Neural cell (in vitro differentiated cells): ENCODE measurements at regions not wholly inside any gene's neighbourhood (a gene's known extent, or its start where the extent isn't known, plus 50 kb on each side); places are given as distances from the start of the nearest gene placed in this dataset.

Experiments used
- H2AFZ ChIP-seq: fragments of 200-600, 300-800 bp; sonication (generic), shearing (Covaris generic); 2 replicates; pipeline ENCODE4 v1.6.0; 2014; ENCODE audit warnings: low read depth, mild to moderate bottlenecking, antibody characterized with exemption, low read length, moderate library complexity
- H3F3A ChIP-seq: fragments of 200-600 bp; shearing (Covaris generic); 2 replicates; pipeline ENCODE4 v1.6.1; 2016; ENCODE audit warnings: mild to moderate bottlenecking, moderate library complexity, mixed read lengths, antibody characterized with exemption, low read length; ENCODE audit not compliant: insufficient read depth, poor library complexity, severe bottlenecking
- H3K27ac ChIP-seq: fragments of 200-600, 300-800 bp; sonication (generic), shearing (Covaris generic); 2 replicates; pipeline ENCODE4 v1.5.1; 2014; ENCODE audit warnings: mild to moderate bottlenecking, low read length, moderate library complexity
- H3K27me3 ChIP-seq: fragments of 300-800, 200-600 bp; sonication (generic), shearing (Covaris generic); 2 replicates; pipeline ENCODE4 v1.6.0; 2014; ENCODE audit warnings: mild to moderate bottlenecking, low read depth, low read length, moderate library complexity; ENCODE audit not compliant: insufficient read depth
- H3K36me3 ChIP-seq: fragments of 300-800, 200-600 bp; sonication (generic), shearing (Covaris generic); 2 replicates; pipeline ENCODE4 v1.5.1; 2014; ENCODE audit warnings: mild to moderate bottlenecking, antibody characterized with exemption, low read length, moderate library complexity; ENCODE audit not compliant: insufficient read depth
- H3K4me2 ChIP-seq: fragments of 300-800, 200-600 bp; sonication (generic), shearing (Covaris generic); 2 replicates; pipeline ENCODE4 v1.6.0; 2014; ENCODE audit warnings: mild to moderate bottlenecking, low read length
- H3K4me3 ChIP-seq: fragments of 300-800, 200-600 bp; sonication (generic), shearing (Covaris generic); 2 replicates; pipeline ENCODE4 v1.5.1; 2014; ENCODE audit warnings: mild to moderate bottlenecking, low read length, moderate library complexity
- H3K79me2 ChIP-seq: fragments of 200-600 bp; shearing (Covaris generic); replicated peaks from 2 replicates; pipeline ENCODE4 v1.6.0; 2014; ENCODE audit warnings: mild to moderate bottlenecking, low read length, moderate library complexity; ENCODE audit not compliant: insufficient read depth
- H3K9ac ChIP-seq: fragments of 300-800, 200-600 bp; sonication (generic), shearing (Covaris generic); 2 replicates; pipeline ENCODE4 v1.6.1; 2016; ENCODE audit warnings: mild to moderate bottlenecking, low read length, mixed read lengths
- H3K9me2 ChIP-seq: fragments of 200-600 bp; shearing (Covaris generic); 2 replicates; pipeline ENCODE4 v1.6.1; 2016; ENCODE audit warnings: mild to moderate bottlenecking, low read length, mixed read lengths; ENCODE audit not compliant: insufficient read depth
- H3K9me3 ChIP-seq: fragments of 200-600, 300-800 bp; sonication (generic), shearing (Covaris generic); 2 replicates; pipeline ENCODE4 v1.6.1; 2016; ENCODE audit warnings: mild to moderate bottlenecking, mixed run types, low read length, moderate library complexity, mixed read lengths
- H4K20me1 ChIP-seq: fragments of 200-600 bp; shearing (Covaris generic); 2 replicates; pipeline ENCODE4 v1.6.1; 2016; ENCODE audit warnings: mild to moderate bottlenecking, mixed run types; ENCODE audit not compliant: insufficient read depth
- CTCF ChIP-seq: fragments of 450-650 bp; IDR thresholded peaks from 2 replicates; pipeline ENCODE4 v1.5.1; 2014; ENCODE audit warnings: antibody characterized with exemption, mild to moderate bottlenecking, moderate library complexity; ENCODE audit not compliant: poor library complexity, severe bottlenecking
- EP300 ChIP-seq: fragments of 450-650 bp; conservative IDR thresholded peaks from 2 replicates; pipeline ENCODE4 v1.6.1; 2014; ENCODE audit warnings: antibody characterized with exemption, mild to moderate bottlenecking, moderate library complexity; ENCODE audit not compliant: poor library complexity, severe bottlenecking
- EZH2 ChIP-seq: fragments of 200-600, 300-800 bp; shearing (Covaris generic), sonication (generic); IDR thresholded peaks from 2 replicates; pipeline ENCODE4 v1.6.1; 2014; ENCODE audit warnings: antibody characterized with exemption, low read length, borderline replicate concordance, mild to moderate bottlenecking; ENCODE audit not compliant: insufficient read depth, poor library complexity, severe bottlenecking
- MXI1 ChIP-seq: fragments of 450-650 bp; conservative IDR thresholded peaks from 2 replicates; pipeline ENCODE4 v1.6.1; 2014; ENCODE audit warnings: antibody characterized with exemption, mild to moderate bottlenecking; ENCODE audit not compliant: poor library complexity, severe bottlenecking
- POLR2AphosphoS5 ChIP-seq: IDR thresholded peaks from 2 replicates; pipeline ENCODE4 v1.6.1; 2012
- RAD21 ChIP-seq: fragments of 450-650 bp; conservative IDR thresholded peaks from 2 replicates; pipeline ENCODE4 v1.6.1; 2014; ENCODE audit warnings: antibody characterized with exemption, mild to moderate bottlenecking, moderate library complexity
- REST ChIP-seq: IDR thresholded peaks from 2 replicates; pipeline ENCODE4 v1.6.1; 2012; ENCODE audit warnings: borderline replicate concordance
- SMC3 ChIP-seq: fragments of 450-650 bp; conservative IDR thresholded peaks from 2 replicates; pipeline ENCODE4 v1.6.1; 2014; ENCODE audit warnings: antibody characterized with exemption, mild to moderate bottlenecking, moderate library complexity; ENCODE audit not compliant: poor library complexity
- TAF1 ChIP-seq: IDR thresholded peaks from 2 replicates; pipeline ENCODE4 v1.6.1; 2012; ENCODE audit warnings: low read depth

DNA sequence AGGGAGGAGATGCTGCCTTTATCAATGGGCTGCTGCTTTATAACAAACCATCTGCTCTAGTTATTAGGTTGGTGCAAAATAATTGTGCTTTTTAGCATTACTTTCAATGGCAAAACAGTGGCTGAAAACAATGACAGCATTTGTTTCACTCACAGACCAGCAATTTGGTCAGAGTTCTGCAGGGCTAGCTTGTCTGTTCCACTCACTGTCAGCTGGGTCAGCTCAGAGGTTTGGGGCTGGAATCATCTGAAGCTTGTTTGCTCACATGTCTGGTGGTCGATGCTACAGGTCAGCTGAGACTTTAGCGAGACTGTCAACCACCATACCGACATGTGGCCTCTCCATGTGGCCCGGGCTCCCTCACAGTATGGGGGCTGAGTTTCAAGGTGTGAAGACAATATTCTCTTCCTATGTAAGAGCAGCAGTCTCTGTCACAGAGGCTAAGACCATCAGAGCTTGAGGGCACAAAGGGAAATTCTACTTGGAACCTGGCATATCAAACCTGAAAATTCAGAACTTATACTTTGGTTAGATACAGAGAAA, 81.3 kb upstream of the LIMCH1 start:
- H2AFZ ChIP-seq = no peak overlapping the region
- no peak overlapping the region for H3K9ac ChIP-seq
- H3F3A ChIP-seq = no peaks in the 10 kb centered on the region
- TF ChIP-seq MXI1 (no peak), CTCF (no peak), TAF1 (no peak), EP300 (no peak), SMC3 (no peak), RAD21 (no peak), POLR2AphosphoS5 (no peak), EZH2 (no peak), REST (no peak)
- H3K36me3 ChIP-seq = no peaks in the 10 kb centered on the region
- no peak overlapping the region for H3K4me3 ChIP-seq
- H3K9me3 ChIP-seq = no peaks in the 10 kb centered on the region
- H3K79me2 ChIP-seq = no peaks in the 10 kb centered on the region
- no peak overlapping the region for H3K27ac ChIP-seq
- H4K20me1 ChIP-seq = no peaks in the 10 kb centered on the region
- H3K27me3 ChIP-seq = no peaks in the 10 kb centered on the region
- no peak overlapping the region for H3K4me2 ChIP-seq
- no peaks in the 10 kb centered on the region for H3K9me2 ChIP-seq

DNA sequence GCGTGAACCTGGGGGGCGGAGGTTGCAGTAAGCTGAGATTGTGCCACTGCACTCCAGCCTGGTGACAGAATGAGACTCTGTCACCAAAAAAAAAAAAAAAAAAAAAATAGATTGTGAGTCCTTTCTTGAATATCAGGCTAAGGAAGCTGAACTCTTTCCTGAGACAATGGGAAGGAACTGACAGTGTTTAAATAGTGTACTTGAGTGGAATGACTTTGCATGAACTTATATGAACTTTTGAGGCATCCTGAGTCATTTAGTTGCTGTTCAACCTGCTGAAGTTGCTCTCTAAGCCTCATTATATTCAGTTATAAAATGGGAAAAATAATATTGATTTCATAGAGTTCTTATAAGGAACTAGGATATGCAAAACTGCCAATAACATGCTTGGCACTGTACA, 79.3 kb upstream of the LIMCH1 start:
- no peaks in the 10 kb centered on the region for H3F3A ChIP-seq
- no peaks in the 10 kb centered on the region for H3K36me3 ChIP-seq
- no peak overlapping the region for H2AFZ ChIP-seq
- no peak overlapping the region for H3K27ac ChIP-seq
- no peak for TF ChIP-seq POLR2AphosphoS5
- TF ChIP-seq MXI1 = no peak
- TF ChIP-seq RAD21 = no peak
- TF ChIP-seq EZH2 = no peak
- no peak for TF ChIP-seq REST
- TF ChIP-seq CTCF = no peak
- H3K4me2 ChIP-seq = no peak overlapping the region
- no peak overlapping the region for H3K9ac ChIP-seq
- no peaks in the 10 kb centered on the region for H3K9me3 ChIP-seq
- no peaks in the 10 kb centered on the region for H4K20me1 ChIP-seq
- H3K4me3 ChIP-seq = no peak overlapping the region
- H3K79me2 ChIP-seq = no peaks in the 10 kb centered on the region
- no peaks in the 10 kb centered on the region for H3K27me3 ChIP-seq
- H3K9me2 ChIP-seq = no peaks in the 10 kb centered on the region
